LNCaP clone FGC (cell line): ENCODE measurements at regions not wholly inside any gene's neighbourhood (a gene's known extent, or its start where the extent isn't known, plus 50 kb on each side); places are given as distances from the start of the nearest gene placed in this dataset.
"Not testable (repeated sequence)": the region's sequence is repeated elsewhere in the genome, so short reads cannot be mapped to it uniquely, and the experiment has no call there.

Experiments
- DNase-seq: peaks from one replicate; pipeline ENCODE4 v3.0.0-alpha.2; 2011; ENCODE audit warnings: low read depth
- H3K4me3 ChIP-seq: 2 replicates; pipeline ENCODE4 v1.5.1; 2011; ENCODE audit warnings: mild to moderate bottlenecking, low read depth, low read length, control low read depth
- TF ChIP-seq, protein P1 (sequence below): IDR thresholded peaks from 2 replicates; pipeline ENCODE4 v1.5.1; 2012; ENCODE audit warnings: mild to moderate bottlenecking; ENCODE audit not compliant: control insufficient read depth, insufficient read depth; ENCODE audit errors: extremely low read depth

DNA sequence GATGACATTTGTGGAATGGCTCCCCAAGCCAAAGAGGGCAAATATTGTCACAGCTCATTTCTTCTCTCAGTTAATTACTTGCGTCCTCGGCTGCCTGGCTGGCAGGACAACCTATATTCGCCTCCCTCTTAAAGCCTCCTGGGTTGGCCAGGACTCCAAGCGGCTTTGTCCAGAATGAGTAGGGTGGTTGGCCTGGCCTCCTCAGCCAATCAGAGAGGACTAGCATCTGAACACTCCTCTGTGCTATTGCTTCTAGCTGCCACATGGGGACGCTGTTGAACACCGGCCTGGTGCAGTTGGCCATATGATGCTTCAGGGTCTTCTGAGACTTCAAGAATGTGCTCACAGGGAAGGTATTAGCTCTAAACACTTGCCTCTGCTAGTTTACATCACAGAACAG lies 2722.9 kb upstream of the TPTE start:
- DNase-seq, H3K4me3 ChIP-seq: not testable (repeated sequence)
- TF ChIP-seq, protein P1, sequence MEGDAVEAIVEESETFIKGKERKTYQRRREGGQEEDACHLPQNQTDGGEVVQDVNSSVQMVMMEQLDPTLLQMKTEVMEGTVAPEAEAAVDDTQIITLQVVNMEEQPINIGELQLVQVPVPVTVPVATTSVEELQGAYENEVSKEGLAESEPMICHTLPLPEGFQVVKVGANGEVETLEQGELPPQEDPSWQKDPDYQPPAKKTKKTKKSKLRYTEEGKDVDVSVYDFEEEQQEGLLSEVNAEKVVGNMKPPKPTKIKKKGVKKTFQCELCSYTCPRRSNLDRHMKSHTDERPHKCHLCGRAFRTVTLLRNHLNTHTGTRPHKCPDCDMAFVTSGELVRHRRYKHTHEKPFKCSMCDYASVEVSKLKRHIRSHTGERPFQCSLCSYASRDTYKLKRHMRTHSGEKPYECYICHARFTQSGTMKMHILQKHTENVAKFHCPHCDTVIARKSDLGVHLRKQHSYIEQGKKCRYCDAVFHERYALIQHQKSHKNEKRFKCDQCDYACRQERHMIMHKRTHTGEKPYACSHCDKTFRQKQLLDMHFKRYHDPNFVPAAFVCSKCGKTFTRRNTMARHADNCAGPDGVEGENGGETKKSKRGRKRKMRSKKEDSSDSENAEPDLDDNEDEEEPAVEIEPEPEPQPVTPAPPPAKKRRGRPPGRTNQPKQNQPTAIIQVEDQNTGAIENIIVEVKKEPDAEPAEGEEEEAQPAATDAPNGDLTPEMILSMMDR = 0 out of 2 replicates have a peak, but pooled peaks have one; percentile 3

GRCh38 chr21:7799697-7800096 lies 2721.7 kb upstream of the TPTE start:
- H3K4me3 ChIP-seq, DNase-seq: not testable (repeated sequence)

- H3K4me3 ChIP-seq = not testable (repeated sequence)
Measured at GRCh38 chr21:7813475-7813874, 2707.9 kb upstream of the TPTE start.

DNA sequence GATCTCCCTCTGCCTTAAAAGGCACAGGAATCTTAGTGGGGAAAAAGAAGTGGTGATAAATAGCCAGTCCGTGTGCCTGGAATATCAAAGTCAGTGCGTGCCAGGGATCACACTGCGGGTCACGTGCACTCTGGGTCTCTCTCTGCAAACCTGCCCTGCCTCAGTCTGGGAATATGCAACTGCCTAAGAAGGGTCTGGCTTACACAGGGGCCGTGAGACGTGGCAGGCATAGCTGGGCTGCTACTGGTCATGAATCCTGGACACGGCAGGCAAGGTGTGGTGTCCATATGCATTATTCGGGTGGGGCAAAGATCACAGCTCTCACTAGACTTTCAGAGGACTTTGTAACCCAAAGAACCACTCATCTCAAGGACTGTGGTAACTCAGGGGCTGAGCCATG lies 2704.4 kb upstream of the TPTE start:
- not testable (repeated sequence) for DNase-seq, H3K4me3 ChIP-seq

More at GRCh38 chr21:7813475-7813874, 2707.9 kb upstream of the TPTE start:
- DNase-seq = not testable (repeated sequence)

DNA sequence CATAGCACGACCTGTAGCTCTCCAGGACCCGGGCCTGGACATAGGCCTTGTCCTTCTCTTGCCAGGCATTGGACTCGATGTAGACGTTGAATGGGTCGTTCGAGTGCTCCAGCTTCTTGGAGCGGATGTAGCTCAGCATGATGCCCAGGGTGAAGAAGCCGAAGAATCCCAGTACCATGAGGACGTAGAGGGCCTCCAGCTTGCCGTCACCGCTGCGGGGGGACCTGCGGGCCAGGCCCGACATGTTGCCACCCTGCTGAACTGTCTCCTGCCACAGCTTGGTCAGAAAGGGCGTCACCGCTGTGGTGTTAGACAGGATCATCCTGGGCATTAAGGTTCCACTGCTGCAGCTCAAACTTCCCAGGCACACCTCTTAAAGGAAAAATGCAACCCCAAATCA lies 2702.1 kb upstream of the TPTE start:
- not testable (repeated sequence) for DNase-seq, H3K4me3 ChIP-seq

- H3K4me3 ChIP-seq, DNase-seq: not testable (repeated sequence)
Measured at GRCh38 chr21:7825627-7826026, 2695.8 kb upstream of the TPTE start.

DNA sequence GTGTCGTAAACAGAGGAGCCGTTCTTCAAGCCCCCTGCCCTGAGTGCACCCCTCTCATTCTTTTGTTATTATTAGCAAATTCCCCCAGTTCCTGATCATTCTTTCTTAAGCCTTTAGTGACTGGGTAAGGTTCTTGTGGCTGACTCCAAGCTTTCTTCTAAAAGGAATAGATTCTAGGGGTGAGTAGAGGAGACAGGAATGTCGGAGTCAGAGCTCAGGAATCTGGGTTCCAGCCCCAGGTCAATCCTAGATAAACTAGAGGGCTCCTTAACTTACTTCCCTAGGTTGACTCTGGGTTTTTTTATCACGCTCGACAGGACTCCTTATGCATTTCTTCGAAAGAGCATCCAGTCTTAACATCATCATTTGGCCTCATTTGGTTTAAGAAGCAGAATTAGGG lies 2695.2 kb upstream of the TPTE start:
- not testable (repeated sequence) for DNase-seq, H3K4me3 ChIP-seq

DNA sequence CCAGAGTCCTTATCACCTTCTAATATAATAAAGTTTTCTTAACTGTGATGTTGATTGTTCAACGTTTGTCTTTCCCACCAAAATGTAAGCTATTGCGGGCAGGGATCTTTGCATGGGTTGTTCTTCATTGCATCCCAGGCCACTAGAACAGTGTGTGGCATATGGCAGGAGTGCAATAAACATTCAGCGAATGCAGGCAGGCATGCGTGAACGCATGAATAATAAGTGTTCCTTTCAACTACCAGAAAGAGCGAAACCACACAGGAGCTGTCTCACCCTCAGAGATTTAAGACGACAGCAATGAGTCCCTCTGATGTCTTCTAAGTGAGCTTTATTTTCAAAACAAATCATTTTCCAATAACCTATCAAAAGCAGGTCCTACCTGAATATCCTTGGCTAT lies 2693.1 kb upstream of the TPTE start:
- DNase-seq, H3K4me3 ChIP-seq: not testable (repeated sequence)

DNA sequence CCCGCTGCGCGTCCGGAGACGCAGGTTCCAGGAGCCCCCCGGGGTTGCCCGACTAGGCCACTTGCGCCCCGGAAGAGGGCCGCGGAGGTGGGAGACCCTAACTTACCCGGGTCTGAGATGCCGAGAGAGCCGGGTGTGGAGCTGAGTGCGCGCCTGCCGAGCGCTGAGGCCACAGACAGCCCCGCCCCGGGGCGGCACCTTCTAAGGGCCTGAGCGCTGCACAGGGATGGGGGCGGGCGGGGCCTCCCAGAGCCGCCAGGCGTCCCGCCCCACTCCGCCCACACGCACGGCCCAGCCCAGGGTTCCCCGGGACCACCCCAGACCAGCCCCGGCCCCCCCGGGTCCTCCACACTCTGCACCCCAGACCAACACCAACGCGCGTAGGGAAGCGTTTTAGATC lies 2692.0 kb upstream of the TPTE start:
- H3K4me3 ChIP-seq, DNase-seq: not testable (repeated sequence)

GRCh38 chr21:7837315-7837714 lies 2684.1 kb upstream of the TPTE start:
- not testable (repeated sequence) for H3K4me3 ChIP-seq, DNase-seq

GRCh38 chr21:7853426-7853825 lies 2668.0 kb upstream of the TPTE start:
- not testable (repeated sequence) for H3K4me3 ChIP-seq, DNase-seq

- H3K4me3 ChIP-seq, DNase-seq: not testable (repeated sequence)
Measured at GRCh38 chr21:7853836-7854235, 2667.5 kb upstream of the TPTE start.
